LNCaP clone FGC (cell line): ENCODE measurements at regions not wholly inside any gene's neighbourhood (a gene's known extent, or its start where the extent isn't known, plus 50 kb on each side); places are given as distances from the start of the nearest gene placed in this dataset.

Experiments
- DNase-seq: peaks from one replicate; pipeline ENCODE4 v3.0.0-alpha.2; 2011; ENCODE audit warnings: low read depth
- H3K4me3 ChIP-seq: 2 replicates; pipeline ENCODE4 v1.5.1; 2011; ENCODE audit warnings: mild to moderate bottlenecking, low read depth, low read length, control low read depth
- CTCF ChIP-seq: IDR thresholded peaks from 2 replicates; pipeline ENCODE4 v1.5.1; 2012; ENCODE audit warnings: mild to moderate bottlenecking; ENCODE audit not compliant: control insufficient read depth, insufficient read depth; ENCODE audit errors: extremely low read depth

GRCh38 chr13:73844986-73845385 is 289.2 kb downstream of the KLF12 start:
- no peak overlapping the region for H3K4me3 ChIP-seq
- TF ChIP-seq CTCF, result no peak
- DNase-seq, result no peak

- H3K4me3 ChIP-seq, result no peak overlapping the region
- no peak for TF ChIP-seq CTCF
- no peak for DNase-seq
Observed at GRCh38 chr13:73842626-73843025, 291.6 kb downstream of the KLF12 start.

- TF ChIP-seq CTCF, result no peak
- H3K4me3 ChIP-seq, result no peak overlapping the region
- no peak for DNase-seq
Observed at GRCh38 chr13:73842184-73842583, 292.0 kb downstream of the KLF12 start.

GRCh38 chr13:73837147-73837546 is 297.1 kb downstream of the KLF12 start:
- no peak for TF ChIP-seq CTCF
- DNase-seq, result no peak
- no peak overlapping the region for H3K4me3 ChIP-seq

- peak; percentile 0 for DNase-seq
- peak; percentile 29; the same call in 1 of the 2 replicates for TF ChIP-seq CTCF
- no peak overlapping the region for H3K4me3 ChIP-seq
Observed at GRCh38 chr13:73835138-73835721, 299.0 kb downstream of the KLF12 start.

GRCh38 chr13:73833325-73834070 is 300.7 kb downstream of the KLF12 start:
- TF ChIP-seq CTCF, result no peak
- DNase-seq, result no peak
- H3K4me3 ChIP-seq, result no peak overlapping the region
